Stimulated activated CD4-positive, alpha-beta T cell treated with anti-CD3 and anti-CD28 coated beads, Interleukin-4, amount 100 ng/mL, for 24 hours (primary cell): ENCODE measurements at regions not wholly inside any gene's neighbourhood (a gene's known extent, or its start where the extent isn't known, plus 50 kb on each side); places are given as distances from the start of the nearest gene placed in this dataset.

Experiments used
- DNase-seq: peaks from one replicate; pipeline ENCODE4 v3.0.0-alpha.2; 2020

- no peak for DNase-seq
Measured at GRCh38 chr10:21315645-21316220, 209.7 kb downstream of the SKIDA1 start.

GRCh38 chr10:21314906-21315644, 210.4 kb downstream of the SKIDA1 start:
- DNase-seq = no peak

- no peak for DNase-seq
Measured at GRCh38 chr10:21314111-21314626, 211.3 kb downstream of the SKIDA1 start.

GRCh38 chr10:21313691-21314090, 211.8 kb downstream of the SKIDA1 start:
- DNase-seq = no peak

GRCh38 chr10:21311426-21311825, 214.1 kb downstream of the SKIDA1 start:
- no peak for DNase-seq

- no peak for DNase-seq
Measured at GRCh38 chr10:21309427-21309826, 216.1 kb downstream of the SKIDA1 start.

GRCh38 chr10:21308946-21309345, 216.5 kb downstream of the SKIDA1 start:
- DNase-seq = no peak

- no peak for DNase-seq
Measured at GRCh38 chr10:21308018-21308417, 217.5 kb downstream of the SKIDA1 start.

- DNase-seq = no peak
Measured at GRCh38 chr10:21304608-21305007, 220.9 kb downstream of the SKIDA1 start.

- no peak for DNase-seq
Measured at GRCh38 chr10:21304198-21304597, 221.3 kb downstream of the SKIDA1 start.

GRCh38 chr10:21300551-21300950, 224.9 kb downstream of the SKIDA1 start:
- DNase-seq = no peak

- no peak for DNase-seq
Measured at GRCh38 chr10:21299330-21299729, 226.2 kb downstream of the SKIDA1 start.

- no peak for DNase-seq
Measured at GRCh38 chr10:21298701-21299100, 226.8 kb downstream of the SKIDA1 start.

GRCh38 chr10:21297603-21298383, 227.7 kb downstream of the SKIDA1 start:
- no peak for DNase-seq

- no peak for DNase-seq
Measured at GRCh38 chr10:21296575-21297355, 228.7 kb downstream of the SKIDA1 start.

- no peak for DNase-seq
Measured at GRCh38 chr10:21293518-21294356, 231.7 kb downstream of the SKIDA1 start.

- no peak for DNase-seq
Measured at GRCh38 chr10:21292763-21293517, 232.5 kb downstream of the SKIDA1 start.

- no peak for DNase-seq
Measured at GRCh38 chr10:21290499-21291160, 234.9 kb downstream of the SKIDA1 start.

- DNase-seq = no peak
Measured at GRCh38 chr10:21289961-21290360, 235.5 kb downstream of the SKIDA1 start.

GRCh38 chr10:21289271-21289670, 236.2 kb downstream of the SKIDA1 start:
- no peak for DNase-seq
